Type B pancreatic cell (in vitro differentiated cells): ENCODE measurements at regions not wholly inside any gene's neighbourhood (a gene's known extent, or its start where the extent isn't known, plus 50 kb on each side); places are given as distances from the start of the nearest gene placed in this dataset.
"Not testable (repeated sequence)": the region's sequence is repeated elsewhere in the genome, so short reads cannot be mapped to it uniquely, and the experiment has no call there.

Experiments
- DNase-seq: peaks from one replicate; pipeline ENCODE4 v3.0.0; 2021; ENCODE audit warnings: mixed read lengths; ENCODE audit not compliant: unreplicated experiment; ENCODE audit errors: extremely low spot score
- H3K27ac Mint-ChIP-seq: 2 replicates; pipeline ENCODE4 v1.8.0; 2021; ENCODE audit warnings: mild to moderate bottlenecking, mixed read lengths
- H3K27me3 Mint-ChIP-seq: 2 replicates; pipeline ENCODE4 v1.8.0; 2021; ENCODE audit warnings: mixed read lengths
- H3K36me3 Mint-ChIP-seq: 2 replicates; pipeline ENCODE4 v1.8.0; 2021; ENCODE audit warnings: mixed read lengths
- H3K4me1 Mint-ChIP-seq: one replicate; pipeline ENCODE4 v1.8.0; 2021; ENCODE audit warnings: mixed read lengths; ENCODE audit not compliant: unreplicated experiment
- H3K4me3 Mint-ChIP-seq: 2 replicates; pipeline ENCODE4 v1.8.0; 2021; ENCODE audit warnings: mild to moderate bottlenecking, mixed read lengths
- H3K9me3 Mint-ChIP-seq: 2 replicates; pipeline ENCODE4 v1.8.0; 2021; ENCODE audit warnings: mixed read lengths
- CTCF ChIP-seq: fragments of 200-600 bp; sonication (generic); conservative IDR thresholded peaks from 2 replicates; pipeline ENCODE4 v1.5.0; 2021; ENCODE audit warnings: antibody characterized with exemption, mild to moderate bottlenecking

- no peaks in the 10 kb centered on the region for H3K36me3 Mint-ChIP-seq
- H3K9me3 Mint-ChIP-seq: no peaks in the 10 kb centered on the region
- no peak for TF ChIP-seq CTCF
- no peak overlapping the region for H3K27ac Mint-ChIP-seq
- DNase-seq: no peak
- H3K4me3 Mint-ChIP-seq: no peak overlapping the region
- no peaks in the 10 kb centered on the region for H3K27me3 Mint-ChIP-seq
- no peaks in the 10 kb centered on the region for H3K4me1 Mint-ChIP-seq
These were observed 317.1 kb downstream of the CBLL2 start for GRCh38 chrX:22589845-22590244.

- H3K27me3 Mint-ChIP-seq: no peaks in the 10 kb centered on the region
- no peaks in the 10 kb centered on the region for H3K9me3 Mint-ChIP-seq
- H3K36me3 Mint-ChIP-seq: no peaks in the 10 kb centered on the region
- no peaks in the 10 kb centered on the region for H3K4me1 Mint-ChIP-seq
- H3K27ac Mint-ChIP-seq: no peak overlapping the region
- no peak overlapping the region for H3K4me3 Mint-ChIP-seq
- no peak for DNase-seq
- no peak for TF ChIP-seq CTCF
These were observed 322.1 kb downstream of the CBLL2 start for GRCh38 chrX:22594766-22595165.

- DNase-seq: no peak
- Mint-ChIP-seq H3K4me1 (no peaks in the 10 kb centered on the region), H3K36me3 (no peaks in the 10 kb centered on the region), H3K4me3 (no peak overlapping the region), H3K27me3 (no peaks in the 10 kb centered on the region), H3K27ac (no peak overlapping the region), H3K9me3 (peaks cover 5% of the 10 kb centered on the region)
- TF ChIP-seq CTCF: no peak
These were observed 330.3 kb downstream of the CBLL2 start for GRCh38 chrX:22603060-22603459.

- not testable (repeated sequence) for H3K27ac Mint-ChIP-seq, H3K4me3 Mint-ChIP-seq, H3K4me1 Mint-ChIP-seq, H3K36me3 Mint-ChIP-seq, H3K27me3 Mint-ChIP-seq, DNase-seq
- H3K9me3 Mint-ChIP-seq: peaks cover 11% of the 10 kb centered on the region
These were observed 336.7 kb downstream of the CBLL2 start for GRCh38 chrX:22609452-22609851.

GRCh38 chrX:22616867-22617266 is 344.2 kb downstream of the CBLL2 start:
- no peaks in the 10 kb centered on the region for H3K27me3 Mint-ChIP-seq
- DNase-seq: no peak
- H3K4me3 Mint-ChIP-seq: no peak overlapping the region
- TF ChIP-seq CTCF: no peak
- no peak overlapping the region for H3K27ac Mint-ChIP-seq
- no peaks in the 10 kb centered on the region for H3K36me3 Mint-ChIP-seq
- H3K4me1 Mint-ChIP-seq: no peaks in the 10 kb centered on the region
- H3K9me3 Mint-ChIP-seq: peaks cover 4% of the 10 kb centered on the region

- H3K4me1 Mint-ChIP-seq: no peaks in the 10 kb centered on the region
- no peaks in the 10 kb centered on the region for H3K27me3 Mint-ChIP-seq
- H3K27ac Mint-ChIP-seq: no peak overlapping the region
- DNase-seq: no peak
- H3K36me3 Mint-ChIP-seq: no peaks in the 10 kb centered on the region
- no peaks in the 10 kb centered on the region for H3K9me3 Mint-ChIP-seq
- TF ChIP-seq CTCF: no peak
- no peak overlapping the region for H3K4me3 Mint-ChIP-seq
These were observed 354.9 kb downstream of the CBLL2 start for GRCh38 chrX:22627576-22627975.
